Fibroblast of gingiva (primary cell): ENCODE measurements at regions not wholly inside any gene's neighbourhood (a gene's known extent, or its start where the extent isn't known, plus 50 kb on each side); places are given as distances from the start of the nearest gene placed in this dataset.

Experiments used
- DNase-seq: peaks from one replicate; pipeline ENCODE4 v3.0.0-alpha.2; 2011; ENCODE audit warnings: low read depth

DNA sequence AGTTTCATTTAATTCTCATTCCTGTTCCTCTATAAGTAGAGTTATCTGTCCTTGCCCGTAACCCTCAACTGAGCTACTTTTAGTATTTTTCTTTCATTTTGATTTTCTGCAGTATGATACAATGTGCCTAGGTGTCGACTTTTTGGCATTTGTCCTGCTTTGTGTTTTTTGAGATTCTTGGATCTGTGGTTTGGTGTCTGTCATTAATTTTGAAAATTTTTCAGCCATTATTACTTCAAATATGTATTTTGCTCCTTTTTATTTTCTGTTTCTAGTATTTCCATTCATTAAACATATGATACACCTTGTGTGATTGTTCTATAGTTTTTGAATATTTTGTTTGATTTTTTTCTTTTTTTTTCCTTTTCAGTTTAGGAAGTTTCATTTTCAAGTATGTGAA, 598.9 kb downstream of the SPOCK3 start:
- DNase-seq, result no peak

DNA sequence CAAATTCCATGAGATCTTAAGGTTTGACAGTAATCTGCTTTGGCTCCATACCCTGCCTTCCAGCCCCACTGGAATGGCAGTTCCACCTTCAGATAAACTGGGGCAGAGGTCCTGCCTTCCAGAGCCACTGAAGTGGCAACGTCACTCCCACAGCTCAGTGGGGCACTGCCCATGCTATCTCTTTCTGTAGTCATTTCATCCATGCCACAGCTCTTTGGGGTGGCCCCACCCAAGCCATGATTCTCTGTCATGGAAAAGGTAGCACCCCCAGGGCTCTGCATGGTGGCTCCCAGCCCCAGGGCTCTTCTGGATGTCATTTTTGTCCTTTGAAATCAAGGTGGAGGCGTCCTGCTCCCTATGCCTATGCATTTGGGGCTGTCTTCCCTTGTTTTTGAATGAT, 596.5 kb downstream of the SPOCK3 start:
- DNase-seq, result no peak

DNA sequence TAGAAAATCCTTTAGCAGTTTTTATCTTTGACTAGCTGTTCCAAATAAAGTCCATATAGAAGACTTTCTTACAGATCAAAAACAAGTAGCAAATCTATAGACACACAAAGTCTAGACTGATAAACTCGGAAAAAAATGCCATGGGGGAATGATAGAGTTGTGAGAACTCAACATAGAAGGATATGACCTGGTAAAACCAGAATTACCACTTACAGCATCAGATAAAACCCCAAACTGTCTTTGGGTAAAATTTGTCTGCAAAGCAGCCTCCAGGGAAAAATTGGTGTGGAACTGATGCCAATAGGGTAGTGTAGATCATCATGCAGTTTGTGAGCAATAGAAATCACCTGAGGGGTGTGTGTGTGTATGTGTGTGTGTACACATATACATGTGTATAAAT, 579.1 kb downstream of the SPOCK3 start:
- no peak for DNase-seq

DNA sequence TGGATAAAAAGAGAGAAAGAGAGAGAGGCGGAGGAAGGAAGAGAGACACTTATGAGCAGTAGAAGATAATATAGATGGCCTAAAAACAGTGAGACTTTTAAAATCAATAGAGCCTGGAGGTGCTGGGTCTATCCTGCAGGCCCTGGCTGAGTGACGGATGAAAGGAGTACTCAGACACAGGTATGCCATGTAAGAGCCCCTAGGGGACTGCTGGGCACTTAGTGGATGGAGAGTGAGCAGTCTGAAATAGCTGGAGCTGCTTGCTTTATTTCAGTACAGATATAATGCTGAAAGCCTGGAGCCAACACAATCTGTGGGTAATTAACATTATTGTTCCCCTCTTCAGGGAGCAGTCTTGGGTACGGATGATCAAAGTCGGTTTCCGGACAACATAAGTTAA, 578.6 kb downstream of the SPOCK3 start:
- no peak for DNase-seq

DNA sequence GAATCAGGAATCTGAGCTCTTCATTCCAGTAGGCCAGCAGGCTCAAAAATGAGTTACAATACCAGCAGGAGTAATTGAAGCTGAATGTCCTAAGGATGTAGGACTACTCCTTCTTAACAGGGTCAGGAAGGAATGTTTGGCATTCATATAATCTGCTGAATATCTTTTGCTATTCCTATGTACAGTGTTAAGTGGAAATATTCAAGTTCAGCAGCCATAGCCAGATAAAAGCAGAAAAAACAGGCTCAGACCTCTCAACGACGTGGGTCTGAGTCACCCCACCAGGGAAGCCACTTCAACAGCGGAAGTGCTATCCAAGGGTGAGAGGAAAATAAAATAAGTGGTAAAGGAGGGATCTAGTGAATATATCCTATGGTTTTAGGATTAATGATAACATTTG, 577.0 kb downstream of the SPOCK3 start:
- DNase-seq, result no peak

DNA sequence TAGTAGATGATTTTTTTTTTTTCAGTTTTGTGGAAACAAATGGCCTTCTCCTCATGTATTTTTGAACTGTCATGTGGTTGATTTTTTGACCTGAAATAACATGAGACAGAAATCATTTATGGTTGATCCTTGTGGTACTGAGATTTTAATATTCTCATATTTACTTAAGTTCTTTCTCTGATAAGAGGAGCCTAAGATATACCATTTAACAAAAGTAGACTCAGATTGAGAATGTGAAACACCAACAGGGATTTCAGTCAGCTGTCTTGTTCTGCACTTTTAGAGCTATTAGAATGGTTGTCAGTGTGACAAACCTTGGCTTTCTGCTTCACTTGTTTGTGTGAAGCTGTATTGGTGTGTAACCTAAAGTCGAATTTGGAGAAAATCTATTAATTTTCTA, 575.7 kb downstream of the SPOCK3 start:
- no peak for DNase-seq

DNA sequence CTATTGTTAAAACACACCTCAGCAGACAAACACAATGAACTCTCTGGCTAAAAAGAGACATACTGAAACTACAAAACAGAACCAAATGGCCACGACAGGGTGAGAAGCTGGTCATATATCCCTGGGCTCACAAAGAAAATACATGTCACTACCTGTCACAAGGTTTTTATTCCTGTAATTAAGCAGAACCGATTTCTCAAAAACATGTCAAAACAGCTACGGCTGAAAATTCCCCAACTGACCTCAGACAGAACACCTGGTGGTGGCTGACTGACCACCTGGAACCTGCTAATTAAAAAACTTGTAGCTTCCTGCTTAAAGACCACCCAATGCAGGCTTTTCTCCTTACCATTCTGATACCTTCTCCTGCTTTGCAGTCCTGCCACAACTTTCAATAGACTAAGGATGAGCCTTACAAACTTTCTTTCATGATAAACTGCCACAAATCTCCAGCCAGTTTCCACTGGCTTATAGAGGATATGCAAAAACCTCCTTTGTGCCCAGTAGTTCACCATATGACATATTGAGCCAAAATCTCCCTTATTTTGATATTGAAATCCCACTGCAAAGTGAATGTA, 571.9 kb downstream of the SPOCK3 start:
- no peak for DNase-seq

DNA sequence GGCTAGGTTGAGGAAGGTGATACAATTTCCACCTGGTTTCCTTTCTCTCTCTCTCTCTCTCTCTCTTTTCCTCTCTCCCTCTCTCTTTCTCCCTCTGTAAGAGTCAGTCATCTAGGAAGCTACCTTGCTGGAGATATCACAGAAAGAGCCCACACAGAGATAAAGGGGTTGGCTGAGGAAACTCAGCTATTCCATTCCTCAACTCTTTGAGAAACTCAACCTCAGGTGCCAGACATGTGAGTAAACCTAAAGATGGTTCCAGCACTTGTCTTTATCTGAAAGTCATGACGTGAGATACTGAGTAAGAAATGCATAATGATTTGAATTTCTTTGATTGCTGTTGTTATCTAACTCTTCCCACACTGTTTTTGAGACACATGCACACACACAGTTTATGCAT, 564.0 kb downstream of the SPOCK3 start:
- DNase-seq, result no peak

DNA sequence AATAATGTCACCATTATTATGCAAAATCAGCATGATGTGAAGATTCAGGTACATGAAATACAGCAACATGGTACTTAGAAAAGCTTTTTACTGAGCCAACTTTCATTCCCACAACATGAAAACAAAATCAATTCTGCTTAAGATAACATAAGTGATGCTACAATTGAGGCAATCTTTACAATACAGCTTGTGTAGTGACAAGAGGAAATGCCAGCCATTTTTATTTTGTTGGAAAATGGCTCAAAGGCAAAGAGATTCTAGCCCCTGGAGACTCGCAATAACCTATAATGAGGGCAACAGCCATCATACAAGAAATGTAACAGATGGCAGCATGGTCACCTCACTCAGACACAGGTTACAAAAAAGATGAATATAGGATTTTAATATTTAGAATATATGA, 560.4 kb downstream of the SPOCK3 start:
- no peak for DNase-seq

DNA sequence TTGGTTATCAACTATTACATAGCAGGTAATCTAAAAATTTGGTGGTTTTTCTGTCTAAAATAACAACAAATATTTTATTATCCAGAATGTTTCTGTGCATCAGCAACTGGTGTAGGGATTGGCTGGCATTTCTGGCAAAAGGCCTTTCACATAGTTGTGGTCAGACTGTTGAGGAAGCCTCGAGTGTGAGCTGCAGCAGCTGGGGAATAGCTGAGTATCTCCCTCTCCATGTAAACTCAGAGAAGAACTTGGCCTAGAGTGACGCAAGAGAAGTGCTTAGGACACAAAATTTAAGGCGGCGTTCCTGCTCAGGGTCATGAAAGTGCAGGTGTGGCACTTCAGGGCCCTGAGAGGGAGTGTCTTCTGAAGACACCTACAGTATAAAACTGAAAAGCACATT, 558.9 kb downstream of the SPOCK3 start:
- DNase-seq, result peak; percentile 5

DNA sequence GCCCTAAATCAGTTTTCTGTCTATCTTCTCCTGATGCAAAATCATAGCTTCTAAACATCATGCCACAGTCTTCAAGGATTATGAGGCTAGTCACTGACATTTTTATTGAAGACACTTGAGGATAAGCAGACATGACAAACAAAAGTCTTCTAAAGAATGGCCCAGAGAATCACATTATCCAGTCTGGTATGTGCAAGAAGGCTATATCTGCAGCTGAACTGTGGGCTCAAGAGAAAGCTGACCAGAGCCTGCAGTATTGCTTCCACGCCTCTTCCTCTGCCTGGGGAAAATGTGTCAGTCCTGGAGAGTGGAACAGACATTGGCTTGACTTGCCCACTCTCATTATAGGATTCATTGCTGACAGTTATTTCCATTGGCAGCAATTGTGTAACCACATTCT, 553.5 kb downstream of the SPOCK3 start:
- DNase-seq, result no peak

DNA sequence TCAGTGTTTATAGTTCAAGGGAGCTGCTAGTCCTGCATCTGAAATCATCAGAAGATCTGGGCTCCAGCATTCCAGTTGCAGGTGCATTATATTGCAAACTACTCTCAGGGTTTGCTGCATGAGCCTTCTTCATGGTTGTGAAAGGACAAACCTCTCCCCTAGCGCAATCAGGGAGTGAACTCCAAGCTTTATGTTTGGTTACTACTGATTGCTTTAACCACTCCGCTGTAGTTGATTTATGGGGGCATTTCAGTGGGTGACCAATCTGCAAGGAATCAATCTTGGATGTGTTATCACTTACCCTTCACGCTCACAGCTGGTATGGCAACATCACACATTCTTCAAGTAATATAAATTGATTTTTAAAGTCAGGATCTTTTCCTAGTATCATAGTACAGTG, 552.1 kb downstream of the SPOCK3 start:
- DNase-seq, result no peak
